GM12873 (cell line): ENCODE measurements at regions not wholly inside any gene's neighbourhood (a gene's known extent, or its start where the extent isn't known, plus 50 kb on each side); places are given as distances from the start of the nearest gene placed in this dataset.

Source experiments
- CTCF ChIP-seq: IDR thresholded peaks from 2 replicates; pipeline ENCODE4 v1.5.1; 2012; ENCODE audit warnings: low read depth, mild to moderate bottlenecking, moderate library complexity, low read length, control low read depth; ENCODE audit not compliant: insufficient read depth; ENCODE audit errors: missing control alignments

- TF ChIP-seq CTCF: no peak
These were observed 102.7 kb downstream of the CRYAA start for GRCh38 chr21:43271452-43272020.

DNA sequence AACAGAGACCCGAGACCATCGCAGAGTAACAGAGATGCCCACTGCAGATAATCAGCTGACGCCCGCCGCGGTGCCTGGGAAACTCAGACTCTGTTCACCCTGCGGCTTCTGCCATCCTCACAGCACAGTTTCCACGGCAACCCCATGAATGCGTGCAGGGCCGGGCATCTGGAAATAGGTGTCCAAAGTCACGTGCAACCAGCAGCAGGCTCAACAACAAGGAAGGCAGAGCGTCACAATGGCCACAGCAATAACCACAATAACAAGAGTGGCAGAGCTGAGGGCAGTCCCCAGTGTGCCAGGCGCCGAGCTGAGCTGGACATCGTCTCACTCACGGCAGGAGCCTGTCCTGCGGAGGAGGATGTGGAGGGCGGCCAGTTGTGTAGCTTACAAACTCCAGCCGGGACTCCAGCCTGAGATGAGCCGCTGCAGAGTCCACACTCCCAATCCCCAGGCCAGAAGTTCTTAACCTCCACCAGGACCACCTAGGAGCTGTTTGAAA lies 102.0 kb downstream of the CRYAA start:
- TF ChIP-seq CTCF: no peak

DNA sequence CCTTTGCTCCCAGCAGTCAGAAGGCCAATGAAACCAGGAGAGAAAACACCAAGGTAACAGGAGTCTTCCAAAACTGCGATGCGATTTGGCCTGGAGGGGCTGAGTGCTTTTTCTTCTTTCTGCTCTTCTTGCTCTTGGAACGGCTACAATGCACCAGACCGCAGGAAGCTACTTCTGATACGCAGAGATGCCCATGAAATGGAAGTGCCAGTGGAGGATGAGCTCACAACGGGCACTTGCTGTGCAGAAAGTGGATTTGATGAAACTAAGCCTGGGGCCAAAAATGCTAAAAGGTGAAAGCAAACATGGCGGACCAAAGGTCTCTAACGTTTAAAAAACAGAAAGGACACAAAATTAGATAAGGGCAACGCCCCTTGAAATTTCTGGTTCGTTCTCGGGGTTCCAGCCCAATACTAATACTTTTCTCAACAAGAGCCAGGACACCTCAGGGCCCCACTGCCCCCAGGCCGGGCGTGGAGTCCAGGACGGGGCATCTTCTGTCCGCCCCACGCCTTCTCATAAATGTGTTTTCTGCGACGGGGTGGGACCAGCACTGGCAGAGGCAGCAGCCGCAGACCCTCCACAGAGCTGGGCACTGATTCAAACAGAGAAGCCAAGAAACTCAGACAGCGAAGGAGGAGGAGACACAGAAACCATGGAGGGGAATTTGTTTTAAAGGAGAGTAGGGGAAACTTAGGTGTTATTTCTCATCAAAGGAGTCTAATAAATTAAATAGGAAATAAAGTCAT lies 101.3 kb downstream of the CRYAA start:
- TF ChIP-seq CTCF: no peak

GRCh38 chr21:43269440-43269839 lies 100.6 kb downstream of the CRYAA start:
- peak; percentile 58 for TF ChIP-seq CTCF

DNA sequence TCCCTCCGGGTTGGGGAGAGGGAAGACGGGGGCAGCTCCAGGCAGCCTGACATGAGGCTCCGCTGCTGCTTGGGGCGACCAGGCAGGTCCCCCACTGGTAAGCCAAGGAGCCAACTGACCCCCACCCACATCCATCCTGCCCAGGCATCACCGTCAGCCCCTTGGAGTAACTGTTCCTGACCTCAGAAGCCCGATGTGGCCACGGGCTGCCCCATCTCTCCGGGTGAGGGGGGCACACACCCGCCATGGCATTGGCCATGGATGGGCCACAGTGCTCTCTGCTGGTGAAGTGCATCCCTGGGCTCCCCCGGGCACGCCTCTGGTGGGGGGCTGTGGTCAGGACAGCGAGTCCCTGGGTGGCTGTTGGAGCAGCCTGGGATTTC lies 100.0 kb downstream of the CRYAA start:
- peak; percentile 6 for TF ChIP-seq CTCF

DNA sequence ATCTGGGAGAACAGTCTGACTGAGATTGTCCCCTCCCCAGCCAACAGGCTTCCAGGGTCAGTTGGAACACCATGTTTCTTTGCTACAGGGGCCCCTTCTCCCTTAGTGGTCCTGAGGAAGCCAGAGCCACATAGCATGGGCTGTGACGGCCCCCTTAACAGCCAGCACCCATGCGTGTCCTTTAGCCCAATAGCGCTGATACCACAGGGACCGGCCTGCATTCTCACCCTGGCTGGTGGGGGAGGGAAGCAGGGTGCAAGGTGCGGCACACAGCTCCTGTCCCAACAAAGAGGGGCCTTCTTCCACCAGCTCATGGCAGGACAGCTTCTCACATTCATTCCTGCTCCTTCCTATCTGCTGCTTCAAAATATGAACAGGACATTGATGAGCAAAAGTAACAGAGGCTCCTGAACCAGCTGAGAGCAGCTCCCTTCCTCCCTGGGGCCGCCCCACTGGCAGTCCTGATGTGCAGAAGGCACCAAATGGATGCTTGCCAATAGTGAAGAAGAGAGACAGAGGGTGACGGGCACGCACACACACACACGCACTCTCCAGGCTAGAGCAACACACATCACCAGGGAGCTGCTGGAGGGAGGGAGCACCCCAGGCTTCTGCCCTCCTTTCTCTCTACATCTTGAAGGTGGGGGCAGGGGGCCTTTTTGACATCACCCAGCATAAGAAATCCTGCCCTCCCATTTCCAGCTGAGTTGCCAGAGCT lies 99.4 kb downstream of the CRYAA start:
- TF ChIP-seq CTCF: no peak

- TF ChIP-seq CTCF: no peak
These were observed 98.7 kb downstream of the CRYAA start for GRCh38 chr21:43267391-43268085.
